ENCODE measurements at regions not wholly inside any gene's neighbourhood (a gene's known extent, or its start where the extent isn't known, plus 50 kb on each side); places are given as distances from the start of the nearest gene placed in this dataset.

- TF ChIP-seq, protein P1, sequence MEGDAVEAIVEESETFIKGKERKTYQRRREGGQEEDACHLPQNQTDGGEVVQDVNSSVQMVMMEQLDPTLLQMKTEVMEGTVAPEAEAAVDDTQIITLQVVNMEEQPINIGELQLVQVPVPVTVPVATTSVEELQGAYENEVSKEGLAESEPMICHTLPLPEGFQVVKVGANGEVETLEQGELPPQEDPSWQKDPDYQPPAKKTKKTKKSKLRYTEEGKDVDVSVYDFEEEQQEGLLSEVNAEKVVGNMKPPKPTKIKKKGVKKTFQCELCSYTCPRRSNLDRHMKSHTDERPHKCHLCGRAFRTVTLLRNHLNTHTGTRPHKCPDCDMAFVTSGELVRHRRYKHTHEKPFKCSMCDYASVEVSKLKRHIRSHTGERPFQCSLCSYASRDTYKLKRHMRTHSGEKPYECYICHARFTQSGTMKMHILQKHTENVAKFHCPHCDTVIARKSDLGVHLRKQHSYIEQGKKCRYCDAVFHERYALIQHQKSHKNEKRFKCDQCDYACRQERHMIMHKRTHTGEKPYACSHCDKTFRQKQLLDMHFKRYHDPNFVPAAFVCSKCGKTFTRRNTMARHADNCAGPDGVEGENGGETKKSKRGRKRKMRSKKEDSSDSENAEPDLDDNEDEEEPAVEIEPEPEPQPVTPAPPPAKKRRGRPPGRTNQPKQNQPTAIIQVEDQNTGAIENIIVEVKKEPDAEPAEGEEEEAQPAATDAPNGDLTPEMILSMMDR (IDR thresholded peaks at IDR 0.05; ENCODE audit: low read length): no peak
- TF ChIP-seq EZH2 (IDR thresholded peaks at IDR 0.05; ENCODE audit: borderline replicate concordance, low read length): no peak
Observed at GRCh38 chr18:38077229-38077628, 511.6 kb upstream of the CELF4 start.
